Activated CD4-positive, alpha-beta memory T cell treated with anti-CD3 and anti-CD28 coated beads for 36 hours (primary cell): ENCODE measurements at regions not wholly inside any gene's neighbourhood (a gene's known extent, or its start where the extent isn't known, plus 50 kb on each side); places are given as distances from the start of the nearest gene placed in this dataset.

ENCODE experiments used
- CTCF ChIA-PET: fragments of 350-600 bp; sonication (Branson Sonifier 250); formaldehyde crosslinking; loops from one replicate; lab custom pipeline; 2021; ENCODE audit warnings: antibody characterized with exemption, inconsistent platforms; lab: Charles Lee
- POLR2A ChIA-PET: fragments of 350-600 bp; sonication (Branson Sonifier 250); formaldehyde crosslinking; loops from one replicate; lab custom pipeline; 2021; ENCODE audit warnings: antibody characterized with exemption; lab: Charles Lee
- DNase-seq: peaks from one replicate; pipeline ENCODE4 v3.0.0-alpha.2; 2020
- H3K27ac Mint-ChIP-seq: one replicate; pipeline ENCODE4 v1.8.0; 2021; ENCODE audit warnings: mixed read lengths
- H3K27me3 Mint-ChIP-seq: one replicate; pipeline ENCODE4 v1.8.0; 2021; ENCODE audit warnings: mixed read lengths
- H3K36me3 Mint-ChIP-seq: one replicate; pipeline ENCODE4 v1.8.0; 2021; ENCODE audit warnings: mixed read lengths
- H3K4me1 Mint-ChIP-seq: one replicate; pipeline ENCODE4 v1.8.0; 2021; ENCODE audit warnings: low read depth, mixed read lengths
- H3K4me3 Mint-ChIP-seq: one replicate; pipeline ENCODE4 v1.8.0; 2021; ENCODE audit warnings: mild to moderate bottlenecking, mixed read lengths
- H3K9me3 Mint-ChIP-seq: one replicate; pipeline ENCODE4 v1.8.0; 2021; ENCODE audit warnings: mixed read lengths
- intact Hi-C: fragments of 100-400 bp; cut with micrococcal nuclease; formaldehyde crosslinking; loops from one replicate; pipeline ENCODE4 v1.15.1; 2023

GRCh38 chr11:71354394-71355105 is 93.6 kb downstream of the DHCR7 start:
- DNase-seq: no peak
- peaks cover 3% of the 10 kb centered on the region for H3K27me3 Mint-ChIP-seq
- H3K27ac Mint-ChIP-seq: no peak overlapping the region
- H3K9me3 Mint-ChIP-seq: no peaks in the 10 kb centered on the region
- H3K36me3 Mint-ChIP-seq: no peaks in the 10 kb centered on the region
- no peaks in the 10 kb centered on the region for H3K4me1 Mint-ChIP-seq
- CTCF ChIA-PET: no interaction called here
- H3K4me3 Mint-ChIP-seq: no peak overlapping the region
- intact Hi-C loops: no loop called here
- POLR2A ChIA-PET: no interaction called here

- no peak for DNase-seq
- intact Hi-C loops: no loop called here
- peaks cover 4% of the 10 kb centered on the region for H3K27me3 Mint-ChIP-seq
Observed at GRCh38 chr11:71352748-71353147, 95.4 kb downstream of the DHCR7 start.

GRCh38 chr11:71352226-71352625 is 96.0 kb downstream of the DHCR7 start:
- no peaks in the 10 kb centered on the region for H3K36me3 Mint-ChIP-seq
- intact Hi-C loops: no loop called here
- no peaks in the 10 kb centered on the region for H3K4me1 Mint-ChIP-seq
- no peaks in the 10 kb centered on the region for H3K9me3 Mint-ChIP-seq
- ChIA-PET CTCF (no interaction called here), POLR2A (no interaction called here)
- peaks cover 7% of the 10 kb centered on the region for H3K27me3 Mint-ChIP-seq
- no peak for DNase-seq
- H3K27ac Mint-ChIP-seq: no peak overlapping the region
- no peak overlapping the region for H3K4me3 Mint-ChIP-seq

More at GRCh38 chr11:71352748-71353147, 95.4 kb downstream of the DHCR7 start:
- no peak overlapping the region for H3K27ac Mint-ChIP-seq
- ChIA-PET POLR2A (no interaction called here), CTCF (no interaction called here)
- no peak overlapping the region for H3K4me3 Mint-ChIP-seq
- no peaks in the 10 kb centered on the region for H3K9me3 Mint-ChIP-seq
- no peaks in the 10 kb centered on the region for H3K4me1 Mint-ChIP-seq
- no peaks in the 10 kb centered on the region for H3K36me3 Mint-ChIP-seq

GRCh38 chr11:71349627-71350026 is 97.2 kb upstream of the SHANK2 start:
- no peak overlapping the region for H3K4me3 Mint-ChIP-seq
- no peaks in the 10 kb centered on the region for H3K9me3 Mint-ChIP-seq
- no peak overlapping the region for H3K27ac Mint-ChIP-seq
- CTCF ChIA-PET: no interaction called here
- DNase-seq: no peak
- POLR2A ChIA-PET: no interaction called here
- peaks cover 9% of the 10 kb centered on the region for H3K27me3 Mint-ChIP-seq
- intact Hi-C loops: no loop called here
- H3K4me1 Mint-ChIP-seq: no peaks in the 10 kb centered on the region
- H3K36me3 Mint-ChIP-seq: no peaks in the 10 kb centered on the region

- CTCF ChIA-PET: interaction anchor here (1.0 kb wide), 1 partner anchor 257 kb away, joined by 3 read pairs; no protein-coding TSS in a partner anchor
Observed at GRCh38 chr11:71343828-71344400, 91.5 kb upstream of the SHANK2 start.

GRCh38 chr11:71342951-71343827 is 90.8 kb upstream of the SHANK2 start:
- peak; percentile 21 for DNase-seq
- ChIA-PET CTCF (interaction anchor here (1.0 kb wide), 1 partner anchor 256 kb away, joined by 3 read pairs; no protein-coding TSS in a partner anchor), POLR2A (no interaction called here)
- Mint-ChIP-seq H3K4me1 (no peaks in the 10 kb centered on the region), H3K27me3 (peaks cover 7% of the 10 kb centered on the region), H3K36me3 (no peaks in the 10 kb centered on the region), H3K27ac (no peak overlapping the region), H3K9me3 (no peaks in the 10 kb centered on the region), H3K4me3 (no peak overlapping the region)
- intact Hi-C loops: no loop called here

More at GRCh38 chr11:71343828-71344400, 91.5 kb upstream of the SHANK2 start:
- H3K27me3 Mint-ChIP-seq: peaks cover 10% of the 10 kb centered on the region
- H3K4me3 Mint-ChIP-seq: no peak overlapping the region
- POLR2A ChIA-PET: no interaction called here
- no peak for DNase-seq
- no peak overlapping the region for H3K27ac Mint-ChIP-seq
- intact Hi-C loops: no loop called here
- H3K4me1 Mint-ChIP-seq: no peaks in the 10 kb centered on the region
- no peaks in the 10 kb centered on the region for H3K9me3 Mint-ChIP-seq
- no peaks in the 10 kb centered on the region for H3K36me3 Mint-ChIP-seq

GRCh38 chr11:71342116-71342515 is 89.7 kb upstream of the SHANK2 start:
- Mint-ChIP-seq H3K4me3 (no peak overlapping the region), H3K4me1 (no peaks in the 10 kb centered on the region), H3K27ac (no peak overlapping the region), H3K36me3 (no peaks in the 10 kb centered on the region), H3K27me3 (peaks cover 4% of the 10 kb centered on the region), H3K9me3 (no peaks in the 10 kb centered on the region)
- intact Hi-C loops: no loop called here
- ChIA-PET CTCF (no interaction called here), POLR2A (no interaction called here)
- DNase-seq: no peak

GRCh38 chr11:71341596-71341995 is 89.2 kb upstream of the SHANK2 start:
- CTCF ChIA-PET: no interaction called here
- H3K4me3 Mint-ChIP-seq: no peak overlapping the region
- no peaks in the 10 kb centered on the region for H3K36me3 Mint-ChIP-seq
- H3K27me3 Mint-ChIP-seq: peaks cover 4% of the 10 kb centered on the region
- DNase-seq: no peak
- POLR2A ChIA-PET: no interaction called here
- H3K27ac Mint-ChIP-seq: no peak overlapping the region
- intact Hi-C loops: no loop called here
- no peaks in the 10 kb centered on the region for H3K4me1 Mint-ChIP-seq
- H3K9me3 Mint-ChIP-seq: no peaks in the 10 kb centered on the region

GRCh38 chr11:71341173-71341572 is 88.8 kb upstream of the SHANK2 start:
- Mint-ChIP-seq H3K36me3 (no peaks in the 10 kb centered on the region), H3K9me3 (no peaks in the 10 kb centered on the region), H3K4me1 (no peaks in the 10 kb centered on the region), H3K27me3 (peaks cover 4% of the 10 kb centered on the region), H3K4me3 (no peak overlapping the region), H3K27ac (no peak overlapping the region)
- intact Hi-C loops: no loop called here
- ChIA-PET POLR2A (no interaction called here), CTCF (no interaction called here)
- no peak for DNase-seq

GRCh38 chr11:71340086-71340606 is 87.8 kb upstream of the SHANK2 start:
- no peaks in the 10 kb centered on the region for H3K9me3 Mint-ChIP-seq
- ChIA-PET CTCF (no interaction called here), POLR2A (no interaction called here)
- H3K4me1 Mint-ChIP-seq: no peaks in the 10 kb centered on the region
- H3K27me3 Mint-ChIP-seq: peaks cover 2% of the 10 kb centered on the region
- intact Hi-C loops: no loop called here
- H3K4me3 Mint-ChIP-seq: no peak overlapping the region
- no peak overlapping the region for H3K27ac Mint-ChIP-seq
- H3K36me3 Mint-ChIP-seq: no peaks in the 10 kb centered on the region
- DNase-seq: no peak

GRCh38 chr11:71339396-71339881 is 87.1 kb upstream of the SHANK2 start:
- Mint-ChIP-seq H3K27me3 (peaks cover 2% of the 10 kb centered on the region), H3K4me3 (no peak overlapping the region), H3K4me1 (no peaks in the 10 kb centered on the region), H3K9me3 (peaks cover 4% of the 10 kb centered on the region), H3K36me3 (no peaks in the 10 kb centered on the region), H3K27ac (no peak overlapping the region)
- CTCF ChIA-PET: no interaction called here
- intact Hi-C loops: no loop called here
- POLR2A ChIA-PET: no interaction called here
- no peak for DNase-seq

GRCh38 chr11:71338801-71339395 is 86.5 kb upstream of the SHANK2 start:
- Mint-ChIP-seq H3K27me3 (peaks cover 2% of the 10 kb centered on the region), H3K9me3 (peaks cover 6% of the 10 kb centered on the region), H3K36me3 (no peaks in the 10 kb centered on the region), H3K4me1 (no peaks in the 10 kb centered on the region), H3K4me3 (no peak overlapping the region), H3K27ac (no peak overlapping the region)
- ChIA-PET CTCF (no interaction called here), POLR2A (no interaction called here)
- DNase-seq: no peak
- intact Hi-C loops: no loop called here
